Stimulated activated CD4-positive, alpha-beta T cell treated with anti-CD3 and anti-CD28 coated beads, TNF-alpha, amount 100 ng/mL, for 24 hours (primary cell): ENCODE measurements at regions not wholly inside any gene's neighbourhood (a gene's known extent, or its start where the extent isn't known, plus 50 kb on each side); places are given as distances from the start of the nearest gene placed in this dataset.

Experiments used
- DNase-seq, 3 experiments: peaks; one replicate each; pipeline ENCODE4 v3.0.0-alpha.2; 2020; ENCODE audit warnings: low read depth in 3 of 3

- no peak for DNase-seq
Observed at GRCh38 chr9:108347463-108348188, 508.2 kb downstream of the ACTL7B start.

GRCh38 chr9:108345826-108346225 lies 510.0 kb downstream of the ACTL7B start:
- DNase-seq = no peak

- no peak for DNase-seq
Observed at GRCh38 chr9:108339251-108339650, 516.5 kb downstream of the ACTL7B start.

GRCh38 chr9:108336575-108336974 lies 519.2 kb downstream of the ACTL7B start:
- DNase-seq = no peak

GRCh38 chr9:108333530-108333983 lies 522.2 kb downstream of the ACTL7B start:
- DNase-seq = no peak

- DNase-seq = no peak
Observed at GRCh38 chr9:108331596-108331995, 524.2 kb downstream of the ACTL7B start.

- DNase-seq = no peak
Observed at GRCh38 chr9:108325406-108325805, 530.4 kb downstream of the ACTL7B start.

- DNase-seq = no peak
Observed at GRCh38 chr9:108323615-108324014, 532.2 kb downstream of the ACTL7B start.

- no peak for DNase-seq
Observed at GRCh38 chr9:108322326-108323098, 533.3 kb downstream of the ACTL7B start.

- DNase-seq = no peak
Observed at GRCh38 chr9:108316630-108317029, 539.2 kb downstream of the ACTL7B start.

- no peak for DNase-seq
Observed at GRCh38 chr9:108316066-108316465, 539.7 kb downstream of the ACTL7B start.

- no peak for DNase-seq
Observed at GRCh38 chr9:108311745-108312144, 544.0 kb downstream of the ACTL7B start.

- no peak for DNase-seq
Observed at GRCh38 chr9:108310202-108310601, 545.6 kb downstream of the ACTL7B start.

GRCh38 chr9:108300306-108301287 lies 555.2 kb downstream of the ACTL7B start:
- no peak for DNase-seq

GRCh38 chr9:108297073-108297472 lies 558.7 kb downstream of the ACTL7B start:
- no peak for DNase-seq

GRCh38 chr9:108296056-108296455 lies 559.7 kb downstream of the ACTL7B start:
- no peak for DNase-seq

GRCh38 chr9:108291586-108291932 lies 564.2 kb downstream of the ACTL7B start:
- no peak for DNase-seq

GRCh38 chr9:108290839-108291585 lies 564.8 kb downstream of the ACTL7B start:
- DNase-seq = no peak

GRCh38 chr9:108286638-108287206 lies 569.1 kb downstream of the ACTL7B start:
- no peak for DNase-seq

GRCh38 chr9:108283696-108284095 lies 572.1 kb downstream of the ACTL7B start:
- no peak for DNase-seq

- no peak for DNase-seq
Observed at GRCh38 chr9:108282872-108283271, 572.9 kb downstream of the ACTL7B start.
